Astrocyte (in vitro differentiated cells and primary cell): ENCODE measurements at regions not wholly inside any gene's neighbourhood (a gene's known extent, or its start where the extent isn't known, plus 50 kb on each side); places are given as distances from the start of the nearest gene placed in this dataset.

Source experiments
- EZH2 ChIP-seq: IDR thresholded peaks from 2 replicates; pipeline ENCODE4 v1.6.1; 2012; ENCODE audit warnings: mild to moderate bottlenecking, low read length, inconsistent platforms; ENCODE audit not compliant: insufficient read depth
- TF ChIP-seq, protein P1 (sequence below): IDR thresholded peaks from 2 replicates; pipeline ENCODE4 v1.5.1; 2011; ENCODE audit warnings: low read depth, mild to moderate bottlenecking, inconsistent platforms, low read length, moderate library complexity; ENCODE audit not compliant: insufficient read depth

DNA sequence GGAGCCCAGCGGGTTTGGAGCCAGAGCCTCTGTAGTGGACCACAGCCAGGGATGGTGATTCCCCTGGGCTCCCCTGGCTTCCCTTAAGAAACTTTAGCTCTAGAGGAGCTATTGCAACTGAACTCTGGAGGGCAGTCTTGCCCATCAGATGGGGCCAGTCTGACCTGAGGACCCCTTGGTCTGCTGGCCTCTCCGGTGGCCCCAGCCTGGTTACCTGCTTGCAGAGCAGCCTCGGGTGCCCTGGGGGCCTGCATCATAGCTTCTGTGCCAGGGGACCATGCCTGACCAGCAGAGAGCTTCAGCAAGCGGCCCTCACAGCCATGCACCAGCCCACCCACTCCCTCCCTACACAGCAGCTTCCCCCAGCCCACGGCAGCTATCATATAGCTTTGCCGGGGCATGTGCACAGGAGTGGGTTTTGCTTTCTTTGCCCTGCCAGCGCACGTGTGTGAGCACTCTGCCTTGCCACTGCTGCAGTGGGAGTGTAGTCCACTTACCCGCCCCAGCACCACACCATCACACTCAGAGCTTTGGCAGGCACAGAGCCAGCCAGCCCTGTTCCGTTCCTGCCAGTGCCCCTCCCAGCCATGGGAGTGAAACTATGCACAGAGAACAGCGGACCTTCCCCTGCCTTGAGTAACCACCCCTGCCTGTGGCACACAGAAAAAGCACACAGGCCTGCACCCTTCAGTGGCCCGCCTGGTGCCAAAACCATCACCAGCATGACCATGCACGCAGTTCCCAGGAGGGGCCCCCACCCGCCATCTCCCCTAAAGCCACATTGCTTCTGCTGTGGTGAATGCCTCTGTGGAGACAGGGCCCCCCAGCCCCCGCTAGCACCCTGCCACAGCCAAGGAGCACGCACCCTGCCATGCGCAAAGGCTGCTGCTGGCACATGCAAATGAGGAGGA is 442.9 kb upstream of the NEGR1 start:
- no peak for TF ChIP-seq EZH2
- TF ChIP-seq, protein P1, sequence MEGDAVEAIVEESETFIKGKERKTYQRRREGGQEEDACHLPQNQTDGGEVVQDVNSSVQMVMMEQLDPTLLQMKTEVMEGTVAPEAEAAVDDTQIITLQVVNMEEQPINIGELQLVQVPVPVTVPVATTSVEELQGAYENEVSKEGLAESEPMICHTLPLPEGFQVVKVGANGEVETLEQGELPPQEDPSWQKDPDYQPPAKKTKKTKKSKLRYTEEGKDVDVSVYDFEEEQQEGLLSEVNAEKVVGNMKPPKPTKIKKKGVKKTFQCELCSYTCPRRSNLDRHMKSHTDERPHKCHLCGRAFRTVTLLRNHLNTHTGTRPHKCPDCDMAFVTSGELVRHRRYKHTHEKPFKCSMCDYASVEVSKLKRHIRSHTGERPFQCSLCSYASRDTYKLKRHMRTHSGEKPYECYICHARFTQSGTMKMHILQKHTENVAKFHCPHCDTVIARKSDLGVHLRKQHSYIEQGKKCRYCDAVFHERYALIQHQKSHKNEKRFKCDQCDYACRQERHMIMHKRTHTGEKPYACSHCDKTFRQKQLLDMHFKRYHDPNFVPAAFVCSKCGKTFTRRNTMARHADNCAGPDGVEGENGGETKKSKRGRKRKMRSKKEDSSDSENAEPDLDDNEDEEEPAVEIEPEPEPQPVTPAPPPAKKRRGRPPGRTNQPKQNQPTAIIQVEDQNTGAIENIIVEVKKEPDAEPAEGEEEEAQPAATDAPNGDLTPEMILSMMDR, result no peak
